Anterior cingulate cortex (tissue), 58 donors: ENCODE measurements at regions not wholly inside any gene's neighbourhood (a gene's known extent, or its start where the extent isn't known, plus 50 kb on each side); places are given as distances from the start of the nearest gene placed in this dataset.
A peak's percentile ranks its signal among the peaks of the same experiment; 100 is the strongest.
"Not testable (repeated sequence)": the region's sequence is repeated elsewhere in the genome, so short reads cannot be mapped to it uniquely, and the experiment has no call there.

ENCODE experiments used
- DNase-seq, 58 donors: peaks; one replicate each; lab custom pipeline; 2025; lab: John Stamatoyannopoulos, UW

DNA sequence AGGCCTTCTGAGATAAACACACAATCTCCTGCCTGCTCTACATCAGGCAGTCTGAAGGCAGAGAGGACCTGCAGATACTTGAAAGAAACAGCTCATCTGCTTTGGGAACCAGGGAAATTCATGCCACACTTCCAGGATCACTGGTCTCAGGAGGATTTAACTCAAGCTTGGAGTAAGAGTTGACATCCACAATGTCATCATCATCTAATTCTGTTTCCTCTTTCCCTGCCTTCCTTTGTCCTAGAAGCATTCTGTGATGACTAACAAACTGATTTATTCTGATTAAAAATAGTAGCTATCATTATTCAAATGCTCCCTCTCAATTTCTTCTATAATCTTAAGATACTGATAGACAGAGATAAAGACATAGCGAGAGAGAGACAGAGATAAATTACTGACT lies 766.8 kb downstream of the BCL11A start:
- DNase-seq, result no peak

- DNase-seq, result no peak
Measured at GRCh38 chr2:59779571-59779970, 773.9 kb downstream of the BCL11A start.

- DNase-seq, result no peak
Measured at GRCh38 chr2:59777120-59777519, 776.3 kb downstream of the BCL11A start.

DNA sequence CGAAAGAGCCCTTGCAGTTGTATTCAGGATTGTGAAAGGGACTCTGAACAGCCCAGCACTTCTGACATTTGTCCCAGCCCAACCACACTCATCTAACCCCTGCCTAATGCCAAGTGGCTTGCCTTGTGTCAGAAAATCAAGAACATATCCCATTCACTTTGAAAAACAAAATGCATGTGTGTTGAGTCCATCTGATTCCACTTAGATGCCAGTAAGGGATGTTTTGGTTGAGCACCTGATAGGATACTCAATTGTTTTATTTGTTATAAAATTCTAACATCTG lies 776.8 kb downstream of the BCL11A start:
- DNase-seq, result no peak

GRCh38 chr2:59774821-59775433 lies 778.5 kb downstream of the BCL11A start:
- DNase-seq, result peak in 2 of 58 donors; percentile 2 to 6

GRCh38 chr2:59770651-59771050 lies 782.8 kb downstream of the BCL11A start:
- peak in 4 of 58 donors; percentile 0 to 58 (median 9) for DNase-seq

- no peak for DNase-seq
Measured at GRCh38 chr2:59761966-59762365, 791.5 kb downstream of the BCL11A start.

DNA sequence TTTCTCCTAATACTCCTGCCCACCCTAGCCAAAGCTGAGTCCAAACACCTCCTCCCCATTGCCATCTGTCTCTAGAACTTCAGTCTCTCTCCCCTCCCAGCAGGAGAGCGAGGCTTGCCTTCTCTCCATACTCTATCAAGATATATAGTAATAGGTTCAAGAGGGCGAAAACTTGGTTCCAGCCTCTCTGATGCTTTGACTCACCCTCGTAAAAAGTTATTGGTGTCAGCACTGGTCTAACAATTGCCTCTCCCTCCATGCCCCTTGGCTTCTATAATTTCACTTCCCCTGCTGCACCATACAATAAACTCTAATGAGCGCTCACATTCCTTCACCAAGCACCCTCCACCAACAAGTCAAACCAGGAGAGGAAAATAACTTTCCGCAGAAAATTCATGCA lies 797.3 kb downstream of the BCL11A start:
- DNase-seq, result no peak

- DNase-seq, result no peak
Measured at GRCh38 chr2:59754011-59754735, 799.3 kb downstream of the BCL11A start.

- no peak for DNase-seq
Measured at GRCh38 chr2:59752512-59752911, 800.9 kb downstream of the BCL11A start.

- no peak for DNase-seq
Measured at GRCh38 chr2:59752071-59752470, 801.4 kb downstream of the BCL11A start.

- not testable (repeated sequence) for DNase-seq
Measured at GRCh38 chr2:59751214-59751613, 802.2 kb downstream of the BCL11A start.

GRCh38 chr2:59746291-59746690 lies 807.2 kb downstream of the BCL11A start:
- DNase-seq, result no peak

DNA sequence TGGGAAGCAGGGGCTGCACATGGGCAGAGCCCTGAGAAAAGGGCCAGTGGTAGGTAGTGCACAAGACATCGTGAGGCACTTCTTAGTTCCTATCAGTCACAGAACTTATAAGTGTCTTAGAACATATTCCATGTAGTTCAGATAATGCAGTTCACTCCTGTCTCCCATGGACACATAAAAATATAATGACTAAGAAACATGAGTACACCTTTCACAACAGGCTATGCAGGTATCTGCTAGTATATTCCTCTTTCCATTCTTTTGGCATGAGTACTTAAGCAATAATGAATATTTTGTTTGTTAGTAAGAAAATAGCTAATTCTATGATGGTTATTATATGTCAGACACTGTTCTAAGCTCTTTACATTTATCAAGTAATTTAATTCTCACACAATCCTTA lies 808.4 kb downstream of the BCL11A start:
- DNase-seq, result no peak

- no peak for DNase-seq
Measured at GRCh38 chr2:59744436-59744835, 809.0 kb downstream of the BCL11A start.

- no peak for DNase-seq
Measured at GRCh38 chr2:59741840-59742239, 811.6 kb downstream of the BCL11A start.

DNA sequence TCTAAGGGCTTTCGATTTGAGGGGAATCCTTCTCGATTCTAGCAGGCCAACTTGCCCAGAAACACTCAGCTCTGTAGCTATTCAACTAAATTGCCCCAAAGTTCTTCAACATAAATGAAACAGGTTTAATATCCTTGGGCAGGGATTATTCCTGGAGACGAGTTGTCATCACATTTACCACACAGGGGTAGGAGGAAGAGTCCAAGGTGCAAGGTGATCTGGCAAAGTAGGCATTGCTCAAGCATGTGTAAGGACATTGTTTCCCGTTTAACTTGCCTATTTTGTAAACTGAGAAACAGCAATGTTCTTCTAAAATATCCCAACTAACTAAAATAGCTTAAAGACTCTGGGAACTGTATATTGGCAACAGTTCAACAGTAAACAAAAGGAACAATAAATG lies 814.3 kb downstream of the BCL11A start:
- no peak for DNase-seq

DNA sequence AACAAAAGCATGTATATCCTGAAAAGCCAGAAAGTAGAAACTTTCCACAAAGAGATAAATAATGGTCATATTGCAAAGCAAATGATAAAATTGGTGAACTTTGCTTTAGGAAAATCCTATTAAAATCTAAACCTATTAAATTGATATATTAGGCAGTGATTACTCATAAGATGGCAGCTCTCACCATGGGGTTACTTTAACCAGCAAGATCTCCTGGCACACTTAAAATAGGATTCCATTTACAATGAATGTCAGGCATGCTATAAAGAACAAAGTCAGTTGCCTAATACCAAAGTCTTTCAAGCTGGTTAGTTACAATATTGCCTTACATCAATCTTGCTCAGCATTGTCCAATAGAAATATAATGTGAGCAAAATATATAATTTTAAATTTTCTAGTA lies 816.2 kb downstream of the BCL11A start:
- DNase-seq, result no peak

- no peak for DNase-seq
Measured at GRCh38 chr2:59734743-59735142, 818.7 kb downstream of the BCL11A start.

GRCh38 chr2:59733970-59734369 lies 819.5 kb downstream of the BCL11A start:
- DNase-seq, result no peak

DNA sequence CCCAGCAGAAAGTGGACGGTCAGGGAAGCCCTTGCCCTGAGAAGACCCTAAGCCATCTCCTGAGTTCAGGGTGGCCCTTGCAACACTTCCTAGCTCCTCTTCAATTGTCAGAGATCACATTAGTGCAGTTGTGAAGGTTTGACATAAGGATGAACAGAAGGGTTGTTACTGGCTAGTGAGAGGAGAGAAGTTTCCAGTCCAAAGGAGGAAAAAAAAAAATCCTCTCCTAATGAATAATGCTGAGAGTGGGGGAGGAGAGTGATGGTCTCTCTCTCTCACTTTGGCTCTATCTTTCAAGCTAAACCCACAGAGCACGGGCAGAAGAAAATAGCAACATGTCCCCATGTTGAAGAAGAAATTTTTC lies 819.9 kb downstream of the BCL11A start:
- DNase-seq, result no peak

DNA sequence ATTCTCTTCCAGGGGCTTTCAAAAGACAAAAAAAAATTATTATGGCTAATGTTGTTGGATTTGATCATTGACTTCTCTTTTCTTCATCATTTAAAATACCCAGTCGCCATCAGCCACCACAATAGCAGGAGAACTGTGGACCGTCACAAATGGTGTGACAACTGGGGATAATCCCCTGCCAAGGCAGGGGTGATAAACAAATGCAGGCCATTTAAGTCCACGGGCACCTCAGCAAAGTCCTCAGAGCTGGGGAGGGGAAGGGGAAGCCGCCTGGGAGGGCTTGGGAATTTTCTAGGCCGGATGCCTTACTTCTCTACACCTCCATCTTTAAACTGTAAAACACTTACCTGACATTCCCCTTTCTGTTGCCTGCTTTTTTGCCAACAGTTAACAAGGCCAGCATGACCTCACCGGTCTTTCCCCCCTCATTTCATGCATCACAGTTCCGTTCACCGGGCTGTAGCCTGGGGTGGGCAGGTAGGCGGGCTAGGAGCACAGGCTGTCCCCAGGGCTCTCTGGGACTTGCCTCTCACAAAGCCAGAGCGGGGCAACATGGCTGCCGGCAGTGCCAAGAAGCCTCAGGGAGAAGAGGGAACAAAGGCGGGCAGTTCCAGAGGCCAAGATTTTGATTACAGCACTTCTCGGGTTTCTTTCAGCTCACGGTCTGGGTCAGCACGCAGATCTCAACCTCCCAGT lies 820.4 kb downstream of the BCL11A start:
- DNase-seq, result peak in 1 of 58 donors; percentile 2
